Right cardiac atrium (tissue), 5 donors: ENCODE measurements at regions not wholly inside any gene's neighbourhood (a gene's known extent, or its start where the extent isn't known, plus 50 kb on each side); places are given as distances from the start of the nearest gene placed in this dataset.
A peak's percentile ranks its signal among the peaks of the same experiment; 100 is the strongest.

Experiments
- ATAC-seq, 2 donors: fragments of 200-7000 bp; cut with Tn5 transposase; one replicate each; pipeline versions ENCODE4 v1.8.0 to v1.9.1; 2020; ENCODE audit warnings: moderate library complexity in 2 of 2, mild to moderate bottlenecking in 1 of 2
- DNase-seq, 3 donors: peaks; one replicate each; pipeline ENCODE4 v3.0.0-alpha.2; 2020
- H3K27ac ChIP-seq: one replicate; pipeline ENCODE4 v1.5.1; 2013; ENCODE audit warnings: mild to moderate bottlenecking, low read length, control low read depth, moderate library complexity
- H3K27me3 ChIP-seq: one replicate; pipeline ENCODE4 v1.6.1; 2013; ENCODE audit not compliant: control insufficient read depth, insufficient read depth
- H3K4me1 ChIP-seq: one replicate; pipeline ENCODE4 v1.6.1; 2013; ENCODE audit warnings: low read length; ENCODE audit not compliant: control insufficient read depth, insufficient read depth
- H3K4me3 ChIP-seq: one replicate; pipeline ENCODE4 v1.5.1; 2013; ENCODE audit warnings: low read length, control low read depth
- H3K9me3 ChIP-seq: one replicate; pipeline ENCODE4 v1.6.1; 2013; ENCODE audit warnings: low read length; ENCODE audit not compliant: control insufficient read depth
- WGBS: extraction: QIAGEN DNeasy Blood & Tissue Kit; methylation state at CpG from one replicate; pipeline ENCODE4 v1.1.7; 2013; 5-methylcytosine and 5-hydroxymethylcytosine counted together
- intact Hi-C, 4 donors: fragments of 100-400 bp; cut with DNase I; formaldehyde crosslinking; loops; one replicate each; pipeline versions ENCODE4 v1.11.0 to v1.14.0; 2022 to 2023
- donor health status: healthy with polysubstance abuse.
- donor health status: DM: no; HTN: yes; CAD: no.
- donor health status: DM: no; HTN: no; CAD: no.
- donor health status: DM: no; HTN: yes; CAD: no; lungs with severe emphysema.
- donor health status: DM: yes; HTN: yes; CAD: no.

DNA sequence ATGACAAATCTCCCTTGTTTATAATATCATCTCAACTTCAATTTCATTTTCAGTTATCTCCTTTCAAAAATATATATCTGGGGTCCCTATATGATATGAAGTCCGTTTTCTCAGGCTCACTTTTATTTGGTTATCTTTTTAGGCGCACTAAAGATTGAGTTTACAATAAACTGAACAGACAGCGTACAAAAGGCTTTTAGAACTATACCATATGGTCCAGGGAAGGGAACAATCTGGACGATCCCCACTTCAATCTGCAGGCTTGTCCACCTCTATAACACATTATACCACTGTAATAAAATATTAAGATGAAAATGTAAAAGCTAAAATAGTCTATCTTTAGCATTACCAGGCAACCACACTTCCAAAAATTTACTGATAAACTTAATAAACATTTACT is 289.9 kb downstream of the ZEB2 start:
- H3K27ac ChIP-seq = no peak overlapping the region
- no peaks in the 10 kb centered on the region for H3K9me3 ChIP-seq
- H3K27me3 ChIP-seq = no peaks in the 10 kb centered on the region
- intact Hi-C loops = no loop called here
- no peak for ATAC-seq
- H3K4me3 ChIP-seq = no peak overlapping the region
- DNase-seq = no peak
- WGBS = 89% methylated on average over 4 of the region's 4 CpGs
- H3K4me1 ChIP-seq = no peaks in the 10 kb centered on the region

GRCh38 chr2:144229296-144229695 is 290.6 kb downstream of the ZEB2 start:
- Histone ChIP-seq H3K27ac (no peak overlapping the region), H3K9me3 (no peaks in the 10 kb centered on the region), H3K27me3 (no peaks in the 10 kb centered on the region), H3K4me1 (no peaks in the 10 kb centered on the region), H3K4me3 (no peak overlapping the region)
- ATAC-seq = no peak
- intact Hi-C loops = no loop called here
- 86% methylated on average over 1 of the region's 1 CpG for WGBS
- DNase-seq = no peak

GRCh38 chr2:144227427-144228105 is 292.4 kb downstream of the ZEB2 start:
- no peak overlapping the region for H3K4me3 ChIP-seq
- H3K27me3 ChIP-seq = no peaks in the 10 kb centered on the region
- DNase-seq = no peak
- 97% methylated on average over 2 of the region's 2 CpGs for WGBS
- intact Hi-C loops = no loop called here
- H3K4me1 ChIP-seq = no peaks in the 10 kb centered on the region
- no peaks in the 10 kb centered on the region for H3K9me3 ChIP-seq
- no peak overlapping the region for H3K27ac ChIP-seq
- ATAC-seq = no peak

GRCh38 chr2:144225076-144225475 is 294.8 kb downstream of the ZEB2 start:
- DNase-seq = no peak
- H3K27ac ChIP-seq = no peak overlapping the region
- no peak for ATAC-seq

GRCh38 chr2:144224472-144224871 is 295.4 kb downstream of the ZEB2 start:
- H3K4me1 ChIP-seq = peaks cover under 1% of the 10 kb centered on the region
- 95% methylated on average over 3 of the region's 3 CpGs for WGBS
- H3K27ac ChIP-seq = no peak overlapping the region
- H3K9me3 ChIP-seq = no peaks in the 10 kb centered on the region
- no peaks in the 10 kb centered on the region for H3K27me3 ChIP-seq
- H3K4me3 ChIP-seq = no peak overlapping the region
- DNase-seq (no peak), ATAC-seq (no peak)
- intact Hi-C loops = no loop called here

More at GRCh38 chr2:144225076-144225475, 294.8 kb downstream of the ZEB2 start:
- intact Hi-C loops = no loop called here
- H3K4me3 ChIP-seq = no peak overlapping the region
- H3K4me1 ChIP-seq = no peaks in the 10 kb centered on the region
- no peaks in the 10 kb centered on the region for H3K9me3 ChIP-seq
- no peaks in the 10 kb centered on the region for H3K27me3 ChIP-seq

- H3K4me1 ChIP-seq = peaks cover 1% of the 10 kb centered on the region
- no peaks in the 10 kb centered on the region for H3K27me3 ChIP-seq
- H3K27ac ChIP-seq = no peak overlapping the region
- H3K9me3 ChIP-seq = no peaks in the 10 kb centered on the region
- WGBS = 92% methylated on average over 1 of the region's 1 CpG
- intact Hi-C loops = no loop called here
- H3K4me3 ChIP-seq = no peak overlapping the region
- DNase-seq (no peak), ATAC-seq (no peak)
Measured at GRCh38 chr2:144219979-144220378, 299.9 kb downstream of the ZEB2 start.

GRCh38 chr2:144217853-144218633 is 301.9 kb downstream of the ZEB2 start:
- WGBS = 69% methylated on average over 5 of the region's 5 CpGs
- H3K4me1 ChIP-seq = peaks cover 1% of the 10 kb centered on the region
- intact Hi-C loops = no loop called here
- no peaks in the 10 kb centered on the region for H3K9me3 ChIP-seq
- H3K4me3 ChIP-seq = no peak overlapping the region
- ATAC-seq (peak in 1 of 2 donors; percentile 40), DNase-seq (no peak)
- no peaks in the 10 kb centered on the region for H3K27me3 ChIP-seq
- no peak overlapping the region for H3K27ac ChIP-seq

GRCh38 chr2:144215701-144216675 is 303.9 kb downstream of the ZEB2 start:
- Histone ChIP-seq H3K27me3 (no peaks in the 10 kb centered on the region), H3K4me3 (no peak overlapping the region), H3K9me3 (no peaks in the 10 kb centered on the region), H3K27ac (no peak overlapping the region), H3K4me1 (peaks cover 1% of the 10 kb centered on the region)
- DNase-seq = no peak
- WGBS = 75% methylated on average over 2 of the region's 2 CpGs
- intact Hi-C loops = no loop called here
- no peak for ATAC-seq

- H3K27me3 ChIP-seq = no peaks in the 10 kb centered on the region
- 96% methylated on average over 1 of the region's 1 CpG for WGBS
- ATAC-seq (no peak), DNase-seq (no peak)
- H3K9me3 ChIP-seq = no peaks in the 10 kb centered on the region
- H3K4me3 ChIP-seq = no peak overlapping the region
- intact Hi-C loops = no loop called here
- H3K27ac ChIP-seq = no peak overlapping the region
- H3K4me1 ChIP-seq = peaks cover 1% of the 10 kb centered on the region
Measured at GRCh38 chr2:144215207-144215606, 304.7 kb downstream of the ZEB2 start.

- no peaks in the 10 kb centered on the region for H3K4me1 ChIP-seq
- no peak overlapping the region for H3K4me3 ChIP-seq
- ATAC-seq = no peak
Measured at GRCh38 chr2:144213797-144214196, 306.1 kb downstream of the ZEB2 start.

GRCh38 chr2:144211826-144212225 is 308.1 kb downstream of the ZEB2 start:
- WGBS = 97% methylated on average over 4 of the region's 4 CpGs
- H3K27me3 ChIP-seq = no peaks in the 10 kb centered on the region
- no peak overlapping the region for H3K27ac ChIP-seq
- ATAC-seq (no peak), DNase-seq (no peak)
- intact Hi-C loops = no loop called here
- H3K9me3 ChIP-seq = no peaks in the 10 kb centered on the region
- H3K4me1 ChIP-seq = no peaks in the 10 kb centered on the region
- no peak overlapping the region for H3K4me3 ChIP-seq

More at GRCh38 chr2:144213797-144214196, 306.1 kb downstream of the ZEB2 start:
- Histone ChIP-seq H3K27me3 (no peaks in the 10 kb centered on the region), H3K27ac (no peak overlapping the region), H3K9me3 (no peaks in the 10 kb centered on the region)
- intact Hi-C loops = no loop called here
- WGBS = 94% methylated on average over 2 of the region's 2 CpGs
- DNase-seq = no peak
